Type B pancreatic cell (in vitro differentiated cells): ENCODE measurements at regions not wholly inside any gene's neighbourhood (a gene's known extent, or its start where the extent isn't known, plus 50 kb on each side); places are given as distances from the start of the nearest gene placed in this dataset.
A peak's percentile ranks its signal among the peaks of the same experiment; 100 is the strongest.

Experiments
- DNase-seq: peaks from one replicate; pipeline ENCODE4 v3.0.0; 2021; ENCODE audit warnings: mixed read lengths; ENCODE audit not compliant: unreplicated experiment; ENCODE audit errors: extremely low spot score
- H3K27ac Mint-ChIP-seq: 2 replicates; pipeline ENCODE4 v1.8.0; 2021; ENCODE audit warnings: mild to moderate bottlenecking, mixed read lengths
- H3K27me3 Mint-ChIP-seq: 2 replicates; pipeline ENCODE4 v1.8.0; 2021; ENCODE audit warnings: mixed read lengths
- H3K36me3 Mint-ChIP-seq: 2 replicates; pipeline ENCODE4 v1.8.0; 2021; ENCODE audit warnings: mixed read lengths
- H3K4me1 Mint-ChIP-seq: one replicate; pipeline ENCODE4 v1.8.0; 2021; ENCODE audit warnings: mixed read lengths; ENCODE audit not compliant: unreplicated experiment
- H3K4me3 Mint-ChIP-seq: 2 replicates; pipeline ENCODE4 v1.8.0; 2021; ENCODE audit warnings: mild to moderate bottlenecking, mixed read lengths
- H3K9me3 Mint-ChIP-seq: 2 replicates; pipeline ENCODE4 v1.8.0; 2021; ENCODE audit warnings: mixed read lengths
- CTCF ChIP-seq: fragments of 200-600 bp; sonication (generic); conservative IDR thresholded peaks from 2 replicates; pipeline ENCODE4 v1.5.0; 2021; ENCODE audit warnings: antibody characterized with exemption, mild to moderate bottlenecking

GRCh38 chr4:19707876-19708275 is 543.8 kb upstream of the SLIT2 start:
- Mint-ChIP-seq H3K4me3 (no peak overlapping the region), H3K27me3 (no peaks in the 10 kb centered on the region), H3K36me3 (no peaks in the 10 kb centered on the region), H3K4me1 (peaks cover 4% of the 10 kb centered on the region), H3K9me3 (peaks cover 5% of the 10 kb centered on the region), H3K27ac (no peak overlapping the region)
- no peak for TF ChIP-seq CTCF
- no peak for DNase-seq

- DNase-seq: no peak
- no peak for TF ChIP-seq CTCF
- no peaks in the 10 kb centered on the region for H3K9me3 Mint-ChIP-seq
- H3K4me1 Mint-ChIP-seq: no peaks in the 10 kb centered on the region
- H3K4me3 Mint-ChIP-seq: no peak overlapping the region
- no peaks in the 10 kb centered on the region for H3K27me3 Mint-ChIP-seq
- H3K36me3 Mint-ChIP-seq: no peaks in the 10 kb centered on the region
- H3K27ac Mint-ChIP-seq: no peak overlapping the region
Measured at GRCh38 chr4:19703391-19703790, 548.3 kb upstream of the SLIT2 start.

- Mint-ChIP-seq H3K4me3 (no peak overlapping the region), H3K9me3 (peaks cover 5% of the 10 kb centered on the region), H3K27me3 (no peaks in the 10 kb centered on the region), H3K27ac (no peak overlapping the region), H3K4me1 (no peaks in the 10 kb centered on the region), H3K36me3 (peaks cover 4% of the 10 kb centered on the region)
- no peak for DNase-seq
- TF ChIP-seq CTCF: no peak
Measured at GRCh38 chr4:19700992-19701391, 550.7 kb upstream of the SLIT2 start.

- H3K27ac Mint-ChIP-seq: no peak overlapping the region
- peaks cover 11% of the 10 kb centered on the region for H3K4me1 Mint-ChIP-seq
- H3K36me3 Mint-ChIP-seq: peaks cover 4% of the 10 kb centered on the region
- peaks cover 5% of the 10 kb centered on the region for H3K9me3 Mint-ChIP-seq
- no peaks in the 10 kb centered on the region for H3K27me3 Mint-ChIP-seq
- H3K4me3 Mint-ChIP-seq: no peak overlapping the region
- DNase-seq: no peak
- TF ChIP-seq CTCF: no peak
Measured at GRCh38 chr4:19698961-19699360, 552.7 kb upstream of the SLIT2 start.

- no peak for DNase-seq
- peaks cover 5% of the 10 kb centered on the region for H3K9me3 Mint-ChIP-seq
- TF ChIP-seq CTCF: no peak
- no peak overlapping the region for H3K4me3 Mint-ChIP-seq
- H3K36me3 Mint-ChIP-seq: peaks cover 4% of the 10 kb centered on the region
- H3K27me3 Mint-ChIP-seq: no peaks in the 10 kb centered on the region
- peaks cover 21% of the 10 kb centered on the region for H3K4me1 Mint-ChIP-seq
- H3K27ac Mint-ChIP-seq: no peak overlapping the region
Measured at GRCh38 chr4:19694812-19695211, 556.9 kb upstream of the SLIT2 start.

GRCh38 chr4:19693936-19694570 is 557.7 kb upstream of the SLIT2 start:
- Mint-ChIP-seq H3K27ac (no peak overlapping the region), H3K4me1 (peaks cover 21% of the 10 kb centered on the region), H3K36me3 (peaks cover 4% of the 10 kb centered on the region), H3K9me3 (peaks cover 5% of the 10 kb centered on the region), H3K27me3 (no peaks in the 10 kb centered on the region), H3K4me3 (peak overlapping the region; percentile 27)
- DNase-seq: no peak
- no peak for TF ChIP-seq CTCF
